HEK293 (cell line): ENCODE measurements at regions not wholly inside any gene's neighbourhood (a gene's known extent, or its start where the extent isn't known, plus 50 kb on each side); places are given as distances from the start of the nearest gene placed in this dataset.

Experiments
- BCL11A ChIP-seq: fragments of 450-650 bp; formaldehyde crosslinking; IDR thresholded peaks from 2 replicates; pipeline ENCODE4 v1.5.1; 2016; ENCODE audit warnings: low read depth, missing biosample characterization, missing genetic modification characterization
- BCL6B ChIP-seq: fragments of 450-650 bp; formaldehyde crosslinking; IDR thresholded peaks from 2 replicates; pipeline ENCODE4 v1.5.1; 2017; ENCODE audit warnings: missing biosample characterization, missing genetic modification characterization
- HOXD13 ChIP-seq: sonication (generic); formaldehyde crosslinking; IDR thresholded peaks from 2 replicates; pipeline ENCODE4 v1.8.0; 2022; ENCODE audit warnings: missing genetic modification reagents, borderline replicate concordance
- IKZF3 ChIP-seq: fragments of 450-650 bp; IDR thresholded peaks from 2 replicates; pipeline ENCODE4 v1.5.0; 2018; ENCODE audit warnings: missing biosample characterization, mild to moderate bottlenecking, missing genetic modification characterization, moderate library complexity
- INSM2 ChIP-seq: fragments of 450-650 bp; formaldehyde crosslinking; IDR thresholded peaks from 2 replicates; pipeline ENCODE4 v1.5.1; 2016; ENCODE audit warnings: missing biosample characterization, missing genetic modification characterization
- OSR2 ChIP-seq: fragments of 450-650 bp; formaldehyde crosslinking; IDR thresholded peaks from 2 replicates; pipeline ENCODE4 v1.5.1; 2016; ENCODE audit warnings: missing biosample characterization, missing genetic modification characterization
- PRDM10 ChIP-seq: fragments of 450-650 bp; formaldehyde crosslinking; IDR thresholded peaks from 2 replicates; pipeline ENCODE4 v1.5.1; 2016; ENCODE audit warnings: missing biosample characterization, missing genetic modification characterization
- SP2 ChIP-seq: fragments of 450-650 bp; formaldehyde crosslinking; IDR thresholded peaks from 2 replicates; pipeline ENCODE4 v1.5.1; 2016; ENCODE audit warnings: missing biosample characterization, missing genetic modification characterization
- TCF7L2 ChIP-seq: IDR thresholded peaks from 2 replicates; pipeline ENCODE4 v1.6.1; 2011; ENCODE audit warnings: low read depth, mild to moderate bottlenecking, inconsistent platforms, low read length, moderate library complexity, borderline replicate concordance
- YY1 ChIP-seq: fragments of 450-650 bp; formaldehyde crosslinking; IDR thresholded peaks from 2 replicates; pipeline ENCODE4 v1.5.1; 2018; ENCODE audit warnings: missing biosample characterization, missing genetic modification characterization
- ZBTB48 ChIP-seq: fragments of 450-650 bp; formaldehyde crosslinking; IDR thresholded peaks from 2 replicates; pipeline ENCODE4 v1.5.1; 2016; ENCODE audit warnings: missing biosample characterization, missing genetic modification characterization
- ZEB2 ChIP-seq: fragments of 450-650 bp; formaldehyde crosslinking; IDR thresholded peaks from 2 replicates; pipeline ENCODE4 v1.5.1; 2016; ENCODE audit warnings: missing biosample characterization, missing genetic modification characterization
- ZIC2 ChIP-seq: fragments of 450-650 bp; formaldehyde crosslinking; IDR thresholded peaks from 2 replicates; pipeline ENCODE4 v1.5.1; 2016; ENCODE audit warnings: missing biosample characterization, missing genetic modification characterization
- ZNF10 ChIP-seq: fragments of 450-650 bp; formaldehyde crosslinking; IDR thresholded peaks from 2 replicates; pipeline ENCODE4 v1.5.1; 2017; ENCODE audit warnings: missing biosample characterization, missing genetic modification characterization
- ZNF121 ChIP-seq: fragments of 450-650 bp; formaldehyde crosslinking; IDR thresholded peaks from 2 replicates; pipeline ENCODE4 v1.5.1; 2016; ENCODE audit warnings: missing biosample characterization, missing genetic modification characterization
- ZNF133 ChIP-seq: fragments of 450-650 bp; formaldehyde crosslinking; IDR thresholded peaks from 2 replicates; pipeline ENCODE4 v1.5.1; 2016; ENCODE audit warnings: missing biosample characterization, missing genetic modification characterization
- ZNF184 ChIP-seq: fragments of 450-650 bp; IDR thresholded peaks from 2 replicates; pipeline ENCODE4 v1.5.1; 2018; ENCODE audit warnings: missing biosample characterization, mild to moderate bottlenecking, missing genetic modification characterization
- ZNF341 ChIP-seq: fragments of 450-650 bp; formaldehyde crosslinking; IDR thresholded peaks from 2 replicates; pipeline ENCODE4; 2016; ENCODE audit warnings: low read depth, missing biosample characterization, missing genetic modification characterization
- ZNF354C ChIP-seq: fragments of 450-650 bp; formaldehyde crosslinking; IDR thresholded peaks from 2 replicates; pipeline ENCODE4 v1.5.1; 2016; ENCODE audit warnings: missing biosample characterization, missing genetic modification characterization, low read depth, borderline replicate concordance
- ZNF366 ChIP-seq: fragments of 450-650 bp; formaldehyde crosslinking; conservative IDR thresholded peaks from 2 replicates; pipeline ENCODE4 v1.5.1; 2016; ENCODE audit warnings: missing biosample characterization, missing genetic modification characterization
- ZNF549 ChIP-seq: fragments of 450-650 bp; IDR thresholded peaks from 2 replicates; pipeline ENCODE4 v1.5.1; 2018; ENCODE audit warnings: missing biosample characterization, missing genetic modification characterization, mild to moderate bottlenecking, inconsistent platforms, moderate library complexity
- ZNF555 ChIP-seq: fragments of 450-650 bp; formaldehyde crosslinking; conservative IDR thresholded peaks from 2 replicates; pipeline ENCODE4 v1.5.1; 2017; ENCODE audit warnings: missing biosample characterization, mild to moderate bottlenecking, missing genetic modification characterization, inconsistent platforms
- ZNF560 ChIP-seq: fragments of 450-650 bp; formaldehyde crosslinking; IDR thresholded peaks from 2 replicates; pipeline ENCODE4 v1.5.1; 2017; ENCODE audit warnings: missing biosample characterization, missing genetic modification characterization, borderline replicate concordance
- ZNF600 ChIP-seq: fragments of 450-650 bp; formaldehyde crosslinking; IDR thresholded peaks from 2 replicates; pipeline ENCODE4 v1.5.1; 2016; ENCODE audit warnings: missing biosample characterization, missing genetic modification characterization
- ZNF610 ChIP-seq: fragments of 450-650 bp; formaldehyde crosslinking; IDR thresholded peaks from 2 replicates; pipeline ENCODE4 v1.5.1; 2016; ENCODE audit warnings: missing biosample characterization, missing genetic modification characterization, borderline replicate concordance
- ZNF645 ChIP-seq: fragments of 450-650 bp; formaldehyde crosslinking; IDR thresholded peaks from 2 replicates; pipeline ENCODE4; 2016; ENCODE audit warnings: missing biosample characterization, missing genetic modification characterization
- ZNF76 ChIP-seq: fragments of 450-650 bp; formaldehyde crosslinking; IDR thresholded peaks from 2 replicates; pipeline ENCODE4; 2016; ENCODE audit warnings: low read depth, missing biosample characterization, missing genetic modification characterization, borderline replicate concordance
- ZNF776 ChIP-seq: fragments of 450-650 bp; formaldehyde crosslinking; IDR thresholded peaks from 2 replicates; pipeline ENCODE4 v1.5.0; 2017; ENCODE audit warnings: missing biosample characterization, missing genetic modification characterization, borderline replicate concordance
- ZNF785 ChIP-seq: fragments of 450-650 bp; formaldehyde crosslinking; IDR thresholded peaks from 2 replicates; pipeline ENCODE4 v1.5.1; 2016; ENCODE audit warnings: missing biosample characterization, missing genetic modification characterization
- TF ChIP-seq, protein P1 (sequence below): fragments of 450-650 bp; formaldehyde crosslinking; IDR thresholded peaks from 2 replicates; pipeline ENCODE4 v1.5.1; 2017; ENCODE audit warnings: missing biosample characterization, missing genetic modification characterization

DNA sequence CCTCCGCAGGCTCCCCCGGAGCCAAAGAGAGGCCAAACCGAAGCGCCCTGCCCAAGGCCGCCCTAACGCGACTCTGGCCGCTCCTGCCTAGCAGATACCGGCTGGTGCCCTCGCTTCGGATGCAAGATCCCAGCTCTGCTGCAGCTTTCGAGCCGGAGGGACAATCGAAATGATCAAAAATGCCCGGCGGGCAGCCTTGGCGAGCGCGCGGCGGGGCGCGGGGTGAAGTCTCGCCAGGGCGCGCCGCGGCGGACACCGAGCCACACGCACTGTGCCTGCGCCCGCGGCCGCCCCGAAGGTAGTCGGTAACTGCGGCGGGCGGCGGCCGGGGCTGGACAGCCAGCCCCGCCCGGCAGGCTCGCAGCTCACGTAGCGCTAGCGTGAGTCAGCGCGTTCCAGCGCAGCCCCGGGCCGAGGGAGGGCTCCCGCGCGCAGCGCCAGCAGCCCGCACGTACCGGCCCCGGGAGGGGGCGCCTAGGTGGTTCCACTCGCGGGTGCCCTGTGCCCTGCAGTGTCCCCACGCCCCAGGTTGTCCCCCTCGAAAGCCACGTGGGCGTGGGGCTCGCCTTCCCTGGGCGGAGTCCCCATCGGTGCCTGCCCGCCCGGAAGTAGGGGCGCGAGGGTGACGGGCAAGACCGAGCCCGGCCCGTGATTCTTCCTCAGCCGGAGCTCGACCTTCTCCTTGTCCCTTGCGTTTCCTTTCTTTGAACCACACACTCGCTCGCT is 109.2 kb upstream of the EGLN3 start (continued):
- TF ChIP-seq ZNF354C (tag by site-specific recombination) (no peak), BCL6B (tag by site-specific recombination) (no peak), ZNF366 (no peak), YY1 (tag by site-specific recombination) (no peak), ZIC2 (peak; percentile 76), ZNF645 (tag by site-specific recombination) (no peak), BCL11A (tag by site-specific recombination) (no peak), ZNF610 (tag by site-specific recombination) (0 out of 2 replicates have a peak, but pooled peaks have one; percentile 15), IKZF3 (tag by site-specific recombination) (0 out of 2 replicates have a peak, but pooled peaks have one; percentile 6), ZNF549 (tag by site-specific recombination) (no peak), ZNF133 (no peak), ZNF184 (tag by site-specific recombination) (0 out of 2 replicates have a peak, but pooled peaks have one; percentile 19), HOXD13 (no peak), ZNF560 (tag by site-specific recombination) (no peak), ZNF776 (tag by site-specific recombination) (no peak), ZNF600 (tag by site-specific recombination) (peak; percentile 81), ZNF121 (no peak), ZNF555 (tag by site-specific recombination) (no peak), SP2 (tag by site-specific recombination) (0 out of 2 replicates have a peak, but pooled peaks have one; percentile 29), PRDM10 (tag by site-specific recombination) (peak; percentile 70), INSM2 (peak; percentile 83), ZNF76 (tag by site-specific recombination) (no peak; the same call in 1 of the 2 replicates), OSR2 (tag by site-specific recombination) (no peak), ZEB2 (tag by site-specific recombination) (peak; percentile 83), TCF7L2 (no peak), ZNF785 (tag by site-specific recombination) (peak; percentile 53; the same call in 1 of the 2 replicates), ZNF10 (tag by site-specific recombination) (no peak), ZBTB48 (tag by site-specific recombination) (peak; percentile 45; the same call in 1 of the 2 replicates), ZNF341 (tag by site-specific recombination) (peak; percentile 85)
- TF ChIP-seq, protein P1, sequence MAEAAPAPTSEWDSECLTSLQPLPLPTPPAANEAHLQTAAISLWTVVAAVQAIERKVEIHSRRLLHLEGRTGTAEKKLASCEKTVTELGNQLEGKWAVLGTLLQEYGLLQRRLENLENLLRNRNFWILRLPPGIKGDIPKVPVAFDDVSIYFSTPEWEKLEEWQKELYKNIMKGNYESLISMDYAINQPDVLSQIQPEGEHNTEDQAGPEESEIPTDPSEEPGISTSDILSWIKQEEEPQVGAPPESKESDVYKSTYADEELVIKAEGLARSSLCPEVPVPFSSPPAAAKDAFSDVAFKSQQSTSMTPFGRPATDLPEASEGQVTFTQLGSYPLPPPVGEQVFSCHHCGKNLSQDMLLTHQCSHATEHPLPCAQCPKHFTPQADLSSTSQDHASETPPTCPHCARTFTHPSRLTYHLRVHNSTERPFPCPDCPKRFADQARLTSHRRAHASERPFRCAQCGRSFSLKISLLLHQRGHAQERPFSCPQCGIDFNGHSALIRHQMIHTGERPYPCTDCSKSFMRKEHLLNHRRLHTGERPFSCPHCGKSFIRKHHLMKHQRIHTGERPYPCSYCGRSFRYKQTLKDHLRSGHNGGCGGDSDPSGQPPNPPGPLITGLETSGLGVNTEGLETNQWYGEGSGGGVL (tag by site-specific recombination) = no peak
